ENCODE measurements at regions not wholly inside any gene's neighbourhood (a gene's known extent, or its start where the extent isn't known, plus 50 kb on each side); places are given as distances from the start of the nearest gene placed in this dataset.

DNA sequence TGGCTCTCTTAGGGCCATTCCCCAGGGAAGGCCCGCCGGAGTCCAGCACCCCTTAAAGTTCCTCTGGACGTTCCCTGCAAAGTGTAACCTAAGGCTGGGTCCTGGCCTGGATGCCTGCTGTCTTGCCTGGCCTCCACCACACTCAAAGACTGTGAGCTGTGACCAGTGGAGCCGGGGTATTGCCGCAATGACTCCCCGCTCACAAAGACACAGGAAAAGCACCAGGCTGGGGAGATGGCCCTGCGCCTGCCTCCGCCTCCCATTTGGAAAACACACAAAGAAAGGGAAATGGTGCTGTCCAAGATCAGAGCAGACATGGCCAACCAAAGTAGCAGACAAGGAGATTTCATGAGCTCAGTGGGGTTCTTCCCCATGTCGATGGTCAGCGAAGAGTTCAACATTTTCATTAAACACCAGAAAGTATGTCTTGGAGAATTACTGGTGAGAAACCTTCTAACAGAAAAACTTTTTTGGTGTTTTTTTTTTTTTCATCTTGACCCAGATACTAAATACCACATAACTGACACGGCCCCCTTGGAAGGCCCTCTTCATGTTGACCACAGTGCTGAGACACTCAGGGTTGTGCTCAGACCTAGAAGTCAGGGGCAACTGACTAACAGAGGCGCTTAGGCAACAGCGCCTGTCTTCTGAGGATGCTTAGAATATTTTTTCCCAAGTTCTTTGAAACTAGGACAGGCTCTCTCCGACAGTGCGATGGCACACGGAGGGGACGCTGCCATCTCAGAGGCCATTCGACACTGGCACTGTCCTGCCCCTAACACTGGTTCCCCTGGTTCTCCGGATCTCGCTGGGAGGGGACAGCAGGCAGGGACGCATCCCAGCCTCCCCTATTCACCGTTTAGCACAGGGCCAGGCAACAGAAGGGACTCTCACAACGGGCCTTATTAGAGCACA lies 226.4 kb upstream of the ID2 start:
- TF ChIP-seq SIN3A (IDR thresholded peaks at IDR 0.05; ENCODE audit: borderline replicate concordance, insufficient read depth, low read length) (no peak), FOXP2 (optimal IDR thresholded peaks at IDR 0.05; ENCODE audit: borderline replicate concordance, extremely low read depth, extremely low read length, insufficient read depth) (no peak), POLR2AphosphoS5 (IDR thresholded peaks at IDR 0.05; ENCODE audit: low read depth, low read length) (no peak), REST (IDR thresholded peaks at IDR 0.05; ENCODE audit: insufficient read depth in 1 of 2, low read depth in 2 of 2, low read length in 2 of 2) (no peak), TAF1 (IDR thresholded peaks at IDR 0.05; ENCODE audit: borderline replicate concordance, insufficient read depth, low read length) (no peak)

DNA sequence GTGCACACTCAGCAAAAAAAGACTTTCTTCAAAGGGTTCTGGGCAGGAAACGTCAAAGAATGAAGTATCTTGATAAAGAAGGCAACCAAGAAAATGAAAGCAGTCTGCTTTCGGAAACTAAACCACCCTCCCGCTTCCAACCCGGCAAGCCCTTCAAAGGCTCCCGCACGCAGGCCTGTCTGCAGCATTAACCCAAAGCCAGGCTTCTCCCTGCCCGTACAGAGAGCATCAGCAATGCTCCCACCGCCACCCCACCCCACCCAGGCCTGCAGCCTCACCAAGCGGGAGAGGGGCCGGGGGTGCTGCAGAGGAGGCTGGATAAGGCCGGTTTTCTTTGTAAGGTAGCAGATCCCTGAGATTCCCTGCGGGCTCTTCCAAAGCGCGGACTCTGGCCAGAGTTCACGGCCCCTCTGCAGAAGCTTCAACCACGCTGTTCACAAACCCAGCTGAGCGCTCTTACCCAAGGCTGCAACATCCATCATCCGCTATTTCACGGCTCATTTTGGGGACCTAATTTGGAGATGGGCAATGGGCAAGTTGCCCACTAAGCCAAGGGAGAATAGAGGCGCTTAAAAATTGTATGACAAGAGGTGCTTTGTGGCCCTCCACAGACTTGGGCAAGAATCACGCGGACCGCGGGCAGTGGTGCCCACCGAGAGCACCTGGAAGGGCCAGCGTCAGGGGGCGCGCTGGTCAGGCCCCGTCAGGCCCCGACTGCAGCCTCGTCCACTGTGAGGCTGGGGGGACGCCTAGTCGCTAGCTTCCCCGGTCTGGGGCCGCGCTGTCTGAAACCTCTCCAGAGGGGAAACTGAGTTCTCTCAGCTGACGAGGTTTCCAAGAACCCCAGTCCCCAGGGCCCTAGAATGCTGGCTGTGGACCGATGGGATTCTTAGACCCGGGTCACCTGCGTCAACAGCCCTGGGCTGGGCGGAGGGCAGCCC lies 225.4 kb upstream of the ID2 start:
- TF ChIP-seq FOXP2 (optimal IDR thresholded peaks at IDR 0.05; ENCODE audit: borderline replicate concordance, extremely low read depth, extremely low read length, insufficient read depth) (no peak), SIN3A (IDR thresholded peaks at IDR 0.05; ENCODE audit: borderline replicate concordance, insufficient read depth, low read length) (no peak), TAF1 (IDR thresholded peaks at IDR 0.05; ENCODE audit: borderline replicate concordance, insufficient read depth, low read length) (no peak), REST (IDR thresholded peaks at IDR 0.05; ENCODE audit: insufficient read depth in 1 of 2, low read depth in 2 of 2, low read length in 2 of 2) (no peak), POLR2AphosphoS5 (IDR thresholded peaks at IDR 0.05; ENCODE audit: low read depth, low read length) (no peak)

- no peak for TF ChIP-seq POLR2AphosphoS5 (IDR thresholded peaks at IDR 0.05; ENCODE audit: low read depth, low read length)
- no peak for TF ChIP-seq REST (IDR thresholded peaks at IDR 0.05; ENCODE audit: insufficient read depth in 1 of 2, low read depth in 2 of 2, low read length in 2 of 2)
- no peak for TF ChIP-seq SIN3A (IDR thresholded peaks at IDR 0.05; ENCODE audit: borderline replicate concordance, insufficient read depth, low read length)
- TF ChIP-seq FOXP2 (optimal IDR thresholded peaks at IDR 0.05; ENCODE audit: borderline replicate concordance, extremely low read depth, extremely low read length, insufficient read depth) = no peak
- no peak for TF ChIP-seq TAF1 (IDR thresholded peaks at IDR 0.05; ENCODE audit: borderline replicate concordance, insufficient read depth, low read length)
Measured at GRCh38 chr2:8457092-8457481, 224.8 kb upstream of the ID2 start.

- TF ChIP-seq REST (IDR thresholded peaks at IDR 0.05; ENCODE audit: insufficient read depth in 1 of 2, low read depth in 2 of 2, low read length in 2 of 2) (no peak), POLR2AphosphoS5 (IDR thresholded peaks at IDR 0.05; ENCODE audit: low read depth, low read length) (no peak), TAF1 (IDR thresholded peaks at IDR 0.05; ENCODE audit: borderline replicate concordance, insufficient read depth, low read length) (no peak), FOXP2 (optimal IDR thresholded peaks at IDR 0.05; ENCODE audit: borderline replicate concordance, extremely low read depth, extremely low read length, insufficient read depth) (no peak), SIN3A (IDR thresholded peaks at IDR 0.05; ENCODE audit: borderline replicate concordance, insufficient read depth, low read length) (no peak)
Measured at GRCh38 chr2:8457699-8458502, 224.0 kb upstream of the ID2 start.
